HPDE6-E6E7 (cell line): ENCODE measurements at regions not wholly inside any gene's neighbourhood (a gene's known extent, or its start where the extent isn't known, plus 50 kb on each side); places are given as distances from the start of the nearest gene placed in this dataset.

Experiments used
- DNase-seq: peaks from one replicate; pipeline ENCODE4 v3.0.0; 2011; ENCODE audit warnings: missing footprints; ENCODE audit errors: extremely low spot score

- no peak for DNase-seq
These were observed 393.1 kb downstream of the TMEM135 start for GRCh38 chr11:87430821-87431220.

- no peak for DNase-seq
These were observed 392.3 kb downstream of the TMEM135 start for GRCh38 chr11:87429996-87430395.

- DNase-seq = no peak
These were observed 390.5 kb downstream of the TMEM135 start for GRCh38 chr11:87428266-87428665.

GRCh38 chr11:87425943-87426342 lies 388.2 kb downstream of the TMEM135 start:
- DNase-seq = no peak

- no peak for DNase-seq
These were observed 387.7 kb downstream of the TMEM135 start for GRCh38 chr11:87425391-87425790.

GRCh38 chr11:87423161-87423560 lies 385.4 kb downstream of the TMEM135 start:
- DNase-seq = no peak

- DNase-seq = peak; percentile 48
These were observed 384.8 kb downstream of the TMEM135 start for GRCh38 chr11:87422566-87422965.

GRCh38 chr11:87421422-87421821 lies 383.7 kb downstream of the TMEM135 start:
- DNase-seq = peak; percentile 52

GRCh38 chr11:87417951-87418350 lies 380.2 kb downstream of the TMEM135 start:
- DNase-seq = no peak

GRCh38 chr11:87405843-87406242 lies 368.1 kb downstream of the TMEM135 start:
- DNase-seq = no peak

GRCh38 chr11:87405356-87405755 lies 367.6 kb downstream of the TMEM135 start:
- DNase-seq = no peak

- DNase-seq = no peak
These were observed 363.9 kb downstream of the TMEM135 start for GRCh38 chr11:87401653-87402052.

GRCh38 chr11:87399341-87399740 lies 361.6 kb downstream of the TMEM135 start:
- DNase-seq = no peak

- DNase-seq = no peak
These were observed 361.2 kb downstream of the TMEM135 start for GRCh38 chr11:87398931-87399330.

GRCh38 chr11:87397011-87397865 lies 359.5 kb downstream of the TMEM135 start:
- no peak for DNase-seq

- DNase-seq = no peak
These were observed 357.2 kb downstream of the TMEM135 start for GRCh38 chr11:87394924-87395323.

GRCh38 chr11:87392665-87393064 lies 354.9 kb downstream of the TMEM135 start:
- DNase-seq = no peak

GRCh38 chr11:87391496-87391895 lies 353.8 kb downstream of the TMEM135 start:
- DNase-seq = no peak

GRCh38 chr11:87384078-87384729 lies 346.5 kb downstream of the TMEM135 start:
- no peak for DNase-seq

- DNase-seq = no peak
These were observed 336.5 kb downstream of the TMEM135 start for GRCh38 chr11:87374038-87374807.
